HUES6 (cell line): ENCODE measurements at regions not wholly inside any gene's neighbourhood (a gene's known extent, or its start where the extent isn't known, plus 50 kb on each side); places are given as distances from the start of the nearest gene placed in this dataset.

Experiments
- H3K27ac ChIP-seq: 2 replicates; pipeline ENCODE4 v1.7.0; 2013; ENCODE audit warnings: low read depth, mild to moderate bottlenecking, low read length, inconsistent platforms
- H3K27me3 ChIP-seq: 2 replicates; pipeline ENCODE4 v1.6.1; 2013; ENCODE audit warnings: low read length; ENCODE audit not compliant: control insufficient read depth, insufficient read depth
- H3K36me3 ChIP-seq: 2 replicates; pipeline ENCODE4 v1.6.1; 2013; ENCODE audit warnings: low read length; ENCODE audit not compliant: control insufficient read depth, insufficient read depth
- H3K4me1 ChIP-seq: 2 replicates; pipeline ENCODE4 v1.6.1; 2013; ENCODE audit warnings: low read length; ENCODE audit not compliant: control insufficient read depth, insufficient read depth
- H3K4me3 ChIP-seq: 2 replicates; pipeline ENCODE4 v1.5.1; 2013; ENCODE audit warnings: low read depth, low read length
- H3K9ac ChIP-seq: one replicate; pipeline ENCODE4 v1.6.1; 2013; ENCODE audit warnings: mild to moderate bottlenecking, low read length
- H3K9me3 ChIP-seq: 2 replicates; pipeline ENCODE4 v1.6.1; 2013; ENCODE audit warnings: low read depth, low read length; ENCODE audit not compliant: control insufficient read depth, insufficient read depth

DNA sequence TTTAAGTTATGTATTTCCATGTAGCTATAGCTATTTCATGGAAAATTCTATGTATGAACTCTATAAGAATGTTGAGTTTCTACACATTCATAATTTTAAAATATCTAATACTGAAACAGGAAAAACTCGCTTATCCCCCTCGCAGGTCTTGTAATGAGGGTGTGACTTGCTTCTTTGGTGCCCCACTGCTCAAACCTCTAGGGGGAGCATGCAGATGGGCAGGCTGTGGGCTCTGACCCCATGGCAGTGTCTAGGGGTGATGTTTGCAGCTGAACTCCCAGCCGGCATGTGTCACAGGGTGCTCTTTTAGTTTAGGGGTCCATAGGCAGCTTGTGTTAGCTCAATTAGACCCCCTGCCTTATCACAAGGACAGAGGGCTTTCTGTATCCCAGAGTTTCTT is 1825.7 kb upstream of the ADGRL3 start:
- no peak overlapping the region for H3K4me3 ChIP-seq
- no peak overlapping the region for H3K27ac ChIP-seq
- no peaks in the 10 kb centered on the region for H3K36me3 ChIP-seq
- no peak overlapping the region for H3K9ac ChIP-seq
- H3K9me3 ChIP-seq, result no peaks in the 10 kb centered on the region
- H3K27me3 ChIP-seq, result no peaks in the 10 kb centered on the region
- no peaks in the 10 kb centered on the region for H3K4me1 ChIP-seq

- H3K36me3 ChIP-seq, result no peaks in the 10 kb centered on the region
- H3K27ac ChIP-seq, result no peak overlapping the region
- H3K4me1 ChIP-seq, result no peaks in the 10 kb centered on the region
Observed at GRCh38 chr4:59380841-59381366, 1819.2 kb upstream of the ADGRL3 start.

GRCh38 chr4:59381591-59381990 is 1818.5 kb upstream of the ADGRL3 start:
- no peaks in the 10 kb centered on the region for H3K27me3 ChIP-seq
- H3K9ac ChIP-seq, result no peak overlapping the region
- H3K9me3 ChIP-seq, result no peaks in the 10 kb centered on the region
- H3K36me3 ChIP-seq, result no peaks in the 10 kb centered on the region
- H3K4me1 ChIP-seq, result no peaks in the 10 kb centered on the region
- H3K4me3 ChIP-seq, result no peak overlapping the region
- H3K27ac ChIP-seq, result no peak overlapping the region

More at GRCh38 chr4:59380841-59381366, 1819.2 kb upstream of the ADGRL3 start:
- H3K9ac ChIP-seq, result no peak overlapping the region
- H3K27me3 ChIP-seq, result no peaks in the 10 kb centered on the region
- H3K9me3 ChIP-seq, result no peaks in the 10 kb centered on the region
- H3K4me3 ChIP-seq, result no peak overlapping the region

DNA sequence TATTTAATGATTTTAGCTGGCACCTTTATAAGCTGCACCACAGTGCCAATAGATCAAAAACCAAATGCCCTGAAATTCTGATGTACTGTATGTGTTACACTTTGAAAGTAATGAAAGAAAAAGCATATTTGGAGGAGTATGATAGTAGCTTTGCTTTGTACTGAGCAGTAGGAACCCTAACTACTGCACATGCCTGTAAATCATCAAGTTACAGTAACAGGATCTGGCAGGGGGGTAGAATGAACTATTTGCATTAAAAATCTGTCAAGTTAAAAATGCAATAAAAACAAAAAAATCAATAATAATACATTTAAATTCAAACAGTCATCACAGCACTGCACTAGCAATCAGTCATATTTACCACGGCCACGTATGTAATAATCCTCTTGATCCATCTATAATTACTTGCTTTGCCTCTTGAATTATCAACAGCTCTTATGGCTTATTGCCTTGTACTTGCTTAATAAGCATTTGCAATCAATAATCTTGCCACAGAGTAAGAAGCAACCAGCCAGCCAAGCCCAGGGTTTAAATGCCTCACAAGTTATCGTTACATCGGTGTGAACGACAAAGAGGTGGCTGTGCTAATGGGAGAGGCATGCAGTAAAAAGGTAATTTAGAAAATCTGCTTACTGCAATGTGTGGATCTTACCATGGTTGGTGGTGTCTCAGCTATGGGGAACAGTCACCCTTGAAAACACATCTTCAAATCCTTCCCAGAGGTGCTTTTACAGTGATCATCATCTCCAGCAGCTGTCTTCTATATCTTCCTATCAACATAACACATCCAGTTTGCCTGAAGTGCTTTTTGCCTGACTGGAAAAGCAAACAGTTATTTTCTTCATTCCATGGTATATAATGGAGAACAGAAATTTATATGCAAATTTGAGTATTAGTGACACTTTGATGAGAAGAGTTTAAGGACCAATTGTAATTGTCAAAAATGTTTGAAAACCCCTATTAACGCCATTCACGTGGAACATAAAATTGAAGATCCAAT is 1812.1 kb upstream of the ADGRL3 start:
- no peak overlapping the region for H3K27ac ChIP-seq
- no peaks in the 10 kb centered on the region for H3K9me3 ChIP-seq
- no peak overlapping the region for H3K9ac ChIP-seq
- no peak overlapping the region for H3K4me3 ChIP-seq
- no peaks in the 10 kb centered on the region for H3K36me3 ChIP-seq
- H3K27me3 ChIP-seq, result no peaks in the 10 kb centered on the region
- H3K4me1 ChIP-seq, result no peaks in the 10 kb centered on the region

DNA sequence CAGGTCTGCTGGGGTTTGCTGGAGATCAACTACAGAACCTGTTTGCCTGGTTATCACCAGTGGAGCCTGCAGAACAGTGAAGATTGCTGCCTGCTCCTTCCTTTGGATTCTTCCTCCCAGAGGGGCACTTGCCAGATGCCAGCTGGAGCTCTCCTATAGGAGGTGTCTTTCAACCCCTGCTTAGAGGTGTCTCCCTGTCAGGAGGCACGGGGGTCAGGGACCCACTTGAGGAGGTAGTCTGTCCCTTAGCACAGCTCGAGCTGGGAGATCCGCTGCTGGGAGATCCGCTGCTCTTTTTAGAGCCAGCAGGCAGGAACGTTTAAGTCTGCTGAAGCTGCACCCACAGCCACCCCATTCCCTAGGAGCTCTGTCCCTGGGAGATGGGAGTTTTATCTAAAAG is 1806.3 kb upstream of the ADGRL3 start:
- H3K27ac ChIP-seq, result no peak overlapping the region
- no peak overlapping the region for H3K9ac ChIP-seq
- no peak overlapping the region for H3K4me3 ChIP-seq
- H3K27me3 ChIP-seq, result no peaks in the 10 kb centered on the region
- no peaks in the 10 kb centered on the region for H3K4me1 ChIP-seq
- no peaks in the 10 kb centered on the region for H3K36me3 ChIP-seq
- H3K9me3 ChIP-seq, result no peaks in the 10 kb centered on the region

DNA sequence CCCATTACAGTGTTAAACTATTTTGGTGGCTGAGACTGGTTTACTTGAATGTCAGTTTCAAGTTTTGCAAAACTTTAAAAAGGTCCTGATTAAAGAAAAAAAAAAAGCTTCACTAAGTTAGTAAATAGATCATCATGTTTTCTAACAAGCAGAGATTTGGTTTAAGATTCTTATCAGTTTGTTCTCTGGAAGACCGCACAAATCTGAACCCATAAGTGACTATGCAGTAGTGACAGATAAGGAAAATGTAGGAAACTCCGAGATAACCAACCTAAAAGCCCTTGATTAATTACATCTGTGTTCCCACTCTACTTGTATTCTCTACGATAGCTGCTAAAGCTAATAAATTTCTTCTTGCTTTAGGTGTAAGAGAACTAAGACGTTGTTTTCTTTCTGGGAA is 1799.8 kb upstream of the ADGRL3 start:
- Histone ChIP-seq H3K27ac (no peak overlapping the region), H3K4me1 (no peaks in the 10 kb centered on the region)

DNA sequence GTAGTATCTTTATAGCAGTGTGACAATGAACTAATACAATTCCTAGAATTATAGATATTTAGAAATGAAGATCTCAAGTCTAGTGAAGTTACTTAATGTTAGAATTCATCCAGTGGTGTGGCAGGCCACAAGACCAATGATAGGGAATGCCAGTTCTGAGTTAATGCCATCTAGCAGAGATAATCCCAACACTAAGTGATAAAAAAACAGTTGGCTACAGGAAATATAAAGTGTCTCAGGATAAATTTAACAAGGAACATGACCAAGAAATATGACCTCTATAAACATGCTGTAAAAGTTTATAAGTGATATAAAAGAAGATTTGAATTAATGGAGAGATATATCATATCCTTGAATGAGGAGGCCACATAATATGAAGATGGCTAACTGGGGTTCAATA is 1790.5 kb upstream of the ADGRL3 start:
- Histone ChIP-seq H3K4me3 (no peak overlapping the region), H3K27ac (no peak overlapping the region), H3K27me3 (no peaks in the 10 kb centered on the region), H3K36me3 (no peaks in the 10 kb centered on the region), H3K9ac (no peak overlapping the region), H3K9me3 (peaks cover 8% of the 10 kb centered on the region), H3K4me1 (no peaks in the 10 kb centered on the region)

More for the DNA sequence above, 1799.8 kb upstream of the ADGRL3 start:
- Histone ChIP-seq H3K4me3 (no peak overlapping the region), H3K9me3 (no peaks in the 10 kb centered on the region), H3K27me3 (no peaks in the 10 kb centered on the region), H3K36me3 (no peaks in the 10 kb centered on the region), H3K9ac (no peak overlapping the region)

GRCh38 chr4:59412739-59413138 is 1787.4 kb upstream of the ADGRL3 start:
- H3K4me1 ChIP-seq, result no peaks in the 10 kb centered on the region
- peaks cover 8% of the 10 kb centered on the region for H3K9me3 ChIP-seq
- no peak overlapping the region for H3K27ac ChIP-seq
- no peaks in the 10 kb centered on the region for H3K36me3 ChIP-seq
- H3K4me3 ChIP-seq, result no peak overlapping the region
- no peak overlapping the region for H3K9ac ChIP-seq
- H3K27me3 ChIP-seq, result no peaks in the 10 kb centered on the region

DNA sequence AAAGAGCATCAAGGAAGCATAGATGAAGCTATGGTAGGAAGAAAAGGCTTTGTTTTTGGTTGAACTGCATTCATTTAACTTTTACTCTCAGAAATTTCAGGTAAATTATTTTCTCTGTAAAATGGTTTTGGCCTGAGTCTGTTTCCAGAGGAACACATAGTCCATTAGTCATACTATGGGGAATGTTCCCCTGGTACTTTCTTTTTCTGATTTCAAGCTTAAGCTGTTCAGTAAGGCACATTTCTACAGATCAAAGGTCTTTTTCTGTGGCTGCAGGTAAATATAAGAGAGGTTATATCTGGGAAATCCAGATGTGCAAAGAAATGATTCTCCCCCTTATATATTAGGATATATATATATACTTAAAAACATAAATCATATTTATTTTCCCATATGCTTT is 1744.4 kb upstream of the ADGRL3 start:
- Histone ChIP-seq H3K27me3 (no peaks in the 10 kb centered on the region), H3K9ac (no peak overlapping the region), H3K27ac (no peak overlapping the region)

DNA sequence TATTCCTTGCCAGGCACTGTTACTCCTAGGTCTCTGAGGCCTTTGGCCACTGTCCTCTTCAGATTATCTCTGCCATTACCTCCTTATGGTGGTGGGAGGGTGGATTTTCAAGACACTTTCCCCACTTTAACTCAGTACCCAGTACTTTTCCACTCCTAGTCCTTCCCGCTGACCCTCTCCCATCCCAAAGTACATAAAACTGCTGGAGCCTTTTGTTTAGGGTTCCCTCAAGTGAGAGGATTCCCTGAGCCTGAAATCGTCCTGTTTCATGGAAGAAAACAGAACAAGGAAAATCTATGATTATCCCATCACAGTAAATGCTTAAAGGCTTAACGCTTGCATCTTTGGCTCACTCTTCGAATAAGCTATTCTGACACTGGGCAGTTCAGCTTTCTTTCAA is 1742.5 kb upstream of the ADGRL3 start:
- H3K27ac ChIP-seq, result no peak overlapping the region
- no peak overlapping the region for H3K9ac ChIP-seq
- H3K4me1 ChIP-seq, result no peaks in the 10 kb centered on the region
- no peaks in the 10 kb centered on the region for H3K27me3 ChIP-seq
- H3K36me3 ChIP-seq, result no peaks in the 10 kb centered on the region
- no peaks in the 10 kb centered on the region for H3K9me3 ChIP-seq
- H3K4me3 ChIP-seq, result no peak overlapping the region

More for the DNA sequence above, 1744.4 kb upstream of the ADGRL3 start:
- Histone ChIP-seq H3K4me1 (no peaks in the 10 kb centered on the region), H3K4me3 (no peak overlapping the region), H3K36me3 (no peaks in the 10 kb centered on the region), H3K9me3 (no peaks in the 10 kb centered on the region)

DNA sequence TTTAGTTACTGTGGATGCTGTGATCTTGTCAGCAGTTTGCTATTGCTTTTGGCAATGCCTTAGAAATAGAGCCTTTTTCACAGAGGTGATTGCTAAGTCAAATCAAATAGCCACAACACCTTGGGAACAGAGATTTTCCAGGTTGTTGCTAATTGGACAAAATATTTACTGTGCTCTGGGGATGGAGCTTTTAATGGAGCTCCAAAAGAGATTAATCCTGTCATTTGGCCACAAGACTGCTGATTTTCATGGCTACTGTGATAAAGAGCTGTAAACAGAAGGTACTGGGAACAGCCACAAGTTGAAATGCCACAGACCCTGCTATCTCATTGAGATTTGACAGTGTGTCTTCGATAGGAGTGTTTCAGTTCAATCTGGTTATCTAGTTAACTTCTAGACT is 1715.2 kb upstream of the ADGRL3 start:
- Histone ChIP-seq H3K27me3 (no peaks in the 10 kb centered on the region), H3K4me3 (no peak overlapping the region), H3K27ac (no peak overlapping the region), H3K4me1 (no peaks in the 10 kb centered on the region), H3K9ac (no peak overlapping the region), H3K9me3 (peaks cover 5% of the 10 kb centered on the region; the same call in 1 of the 2 replicates), H3K36me3 (no peaks in the 10 kb centered on the region)
